Left ventricle myocardium superior (tissue), 1 donor: ENCODE measurements at regions not wholly inside any gene's neighbourhood (a gene's known extent, or its start where the extent isn't known, plus 50 kb on each side); places are given as distances from the start of the nearest gene placed in this dataset.
"Not testable (repeated sequence)": the region's sequence is repeated elsewhere in the genome, so short reads cannot be mapped to it uniquely, and the experiment has no call there.

Source experiments
- ATAC-seq: fragments of 200-7000 bp; cut with Tn5 transposase; one replicate; pipeline ENCODE4 v1.9.1; 2020; ENCODE audit warnings: mild to moderate bottlenecking, moderate library complexity
- DNase-seq: peaks from one replicate; pipeline ENCODE4 v3.0.0-alpha.2; 2020
- intact Hi-C: fragments of 100-400 bp; cut with micrococcal nuclease; formaldehyde crosslinking; loops from one replicate; pipeline ENCODE4 v1.11.0; 2022
- donor health status: DM: no; HTN: yes; CAD: no; lungs with severe emphysema.

GRCh38 chr2:172249986-172250385, 147.3 kb upstream of the DLX2 start:
- no peak for DNase-seq
- intact Hi-C loops, result no loop called here
- no peak for ATAC-seq

GRCh38 chr2:172251231-172251630, 148.5 kb upstream of the DLX2 start:
- ATAC-seq, result no peak
- intact Hi-C loops, result no loop called here

GRCh38 chr2:172252154-172252553, 149.5 kb upstream of the DLX2 start:
- intact Hi-C loops, result no loop called here
- DNase-seq (peak; percentile 76), ATAC-seq (peak; percentile 93)

More at GRCh38 chr2:172251231-172251630, 148.5 kb upstream of the DLX2 start:
- DNase-seq, result no peak

- intact Hi-C loops, result no loop called here
- DNase-seq, result no peak
- ATAC-seq, result peak; percentile 75
Observed at GRCh38 chr2:172253190-172254052, 150.7 kb upstream of the DLX2 start.

GRCh38 chr2:172256886-172257285, 154.2 kb upstream of the DLX2 start:
- ATAC-seq (no peak), DNase-seq (no peak)
- intact Hi-C loops, result no loop called here

GRCh38 chr2:172259827-172260226, 157.1 kb upstream of the DLX2 start:
- ATAC-seq, result no peak
- intact Hi-C loops, result no loop called here
- no peak for DNase-seq

- no peak for ATAC-seq
- intact Hi-C loops, result no loop called here
- DNase-seq, result no peak
Observed at GRCh38 chr2:172260336-172260735, 157.6 kb upstream of the DLX2 start.

- ATAC-seq, result no peak
- no peak for DNase-seq
- intact Hi-C loops, result no loop called here
Observed at GRCh38 chr2:172261292-172261691, 158.6 kb upstream of the DLX2 start.

GRCh38 chr2:172262486-172262885, 159.8 kb upstream of the DLX2 start:
- DNase-seq (no peak), ATAC-seq (no peak)
- intact Hi-C loops, result no loop called here

- intact Hi-C loops, ATAC-seq, DNase-seq: not testable (repeated sequence)
Observed at GRCh38 chr2:172264820-172265219, 162.1 kb upstream of the DLX2 start.

- ATAC-seq, intact Hi-C loops: not testable (repeated sequence)
Observed at GRCh38 chr2:172269507-172270244, 157.7 kb upstream of the ITGA6 start.

GRCh38 chr2:172270278-172271079, 156.9 kb upstream of the ITGA6 start:
- intact Hi-C loops, result no loop called here
- DNase-seq (no peak), ATAC-seq (no peak)

More at GRCh38 chr2:172269507-172270244, 157.7 kb upstream of the ITGA6 start:
- DNase-seq, result not testable (repeated sequence)

GRCh38 chr2:172273910-172274571, 153.3 kb upstream of the ITGA6 start:
- DNase-seq (no peak), ATAC-seq (no peak)
- intact Hi-C loops, result no loop called here

- no peak for ATAC-seq
- intact Hi-C loops, result no loop called here
Observed at GRCh38 chr2:172275239-172275638, 152.1 kb upstream of the ITGA6 start.

GRCh38 chr2:172276961-172277360, 150.4 kb upstream of the ITGA6 start:
- intact Hi-C loops, result no loop called here
- ATAC-seq, result no peak
- DNase-seq, result no peak

More at GRCh38 chr2:172275239-172275638, 152.1 kb upstream of the ITGA6 start:
- DNase-seq, result no peak

- DNase-seq, result no peak
- intact Hi-C loops, result no loop called here
- no peak for ATAC-seq
Observed at GRCh38 chr2:172278667-172279066, 148.7 kb upstream of the ITGA6 start.

GRCh38 chr2:172279214-172279613, 148.2 kb upstream of the ITGA6 start:
- DNase-seq, result no peak
- intact Hi-C loops, result no loop called here
- no peak for ATAC-seq

- ATAC-seq (no peak), DNase-seq (no peak)
- intact Hi-C loops, result loop anchor here (10.0 kb wide), 1 partner anchor 185 kb away; no protein-coding TSS in a partner anchor
Observed at GRCh38 chr2:172279813-172280212, 147.6 kb upstream of the ITGA6 start.
